SK-N-MC (cell line): ENCODE measurements at regions not wholly inside any gene's neighbourhood (a gene's known extent, or its start where the extent isn't known, plus 50 kb on each side); places are given as distances from the start of the nearest gene placed in this dataset.

Experiments
- EZH2 ChIP-seq: fragments of 200-600 bp; sonication (generic); IDR thresholded peaks from one replicate; pipeline ENCODE4 v1.6.1; 2017; ENCODE audit warnings: antibody characterized with exemption
- POLR2AphosphoS5 ChIP-seq: IDR thresholded peaks from 2 replicates; pipeline ENCODE4 v1.6.1; 2012; ENCODE audit warnings: mild to moderate bottlenecking, low read depth, low read length, borderline replicate concordance

DNA sequence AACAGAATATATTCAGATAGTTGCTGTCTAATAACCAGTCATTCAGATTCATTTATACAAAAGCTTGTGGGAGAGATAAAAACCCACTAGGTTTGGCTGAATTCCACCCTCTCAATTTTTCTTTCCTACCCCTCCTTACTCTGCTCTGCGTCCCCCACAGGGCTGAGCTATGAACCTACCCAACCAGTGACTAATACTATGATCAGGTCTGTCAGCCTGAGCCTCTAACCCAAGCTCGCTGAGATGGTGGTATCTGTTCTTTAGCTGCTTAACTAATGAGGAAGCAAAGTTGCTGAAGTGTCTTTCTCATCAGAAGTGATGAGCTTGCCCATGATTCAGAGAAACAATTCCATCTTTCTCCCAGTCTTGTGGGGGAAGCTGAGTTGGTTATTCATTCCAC is 248.7 kb upstream of the GPR26 start:
- TF ChIP-seq POLR2AphosphoS5 = no peak
- no peak for TF ChIP-seq EZH2
